NT2/D1 (cell line): ENCODE measurements at regions not wholly inside any gene's neighbourhood (a gene's known extent, or its start where the extent isn't known, plus 50 kb on each side); places are given as distances from the start of the nearest gene placed in this dataset.

Experiments used
- DNase-seq: peaks from one replicate; pipeline ENCODE4 v3.0.0-alpha.2; 2011; ENCODE audit warnings: low read depth, low spot score
- H3K27me3 ChIP-seq: 2 replicates; pipeline ENCODE4 v1.6.0; 2011; ENCODE audit warnings: mild to moderate bottlenecking; ENCODE audit not compliant: insufficient read length, insufficient read depth
- H3K36me3 ChIP-seq: 2 replicates; pipeline ENCODE4 v1.6.1; 2011; ENCODE audit warnings: mild to moderate bottlenecking, low read length, mixed read lengths; ENCODE audit not compliant: insufficient read depth, insufficient read length
- H3K4me1 ChIP-seq: 2 replicates; pipeline ENCODE4 v1.5.1; 2011; ENCODE audit not compliant: insufficient read depth, insufficient read length
- H3K4me3 ChIP-seq: 2 replicates; pipeline ENCODE4 v1.5.1; 2011; ENCODE audit warnings: low read depth; ENCODE audit not compliant: insufficient read length
- H3K9ac ChIP-seq: 2 replicates; pipeline ENCODE4 v1.6.0; 2011; ENCODE audit warnings: low read depth; ENCODE audit not compliant: insufficient read length
- H3K9me3 ChIP-seq: 2 replicates; pipeline ENCODE4 v1.5.1; 2011; ENCODE audit warnings: mild to moderate bottlenecking, low read length; ENCODE audit not compliant: insufficient read depth
- SUZ12 ChIP-seq: IDR thresholded peaks from 2 replicates; pipeline ENCODE4 v1.6.1; 2011; ENCODE audit not compliant: insufficient read length, insufficient read depth; ENCODE audit errors: extremely low read depth
- YY1 ChIP-seq: IDR thresholded peaks from 2 replicates; pipeline ENCODE4 v1.6.1; 2011; ENCODE audit not compliant: insufficient read length, insufficient read depth
- ZNF274 ChIP-seq: IDR thresholded peaks from 2 replicates; pipeline ENCODE4 v1.6.1; 2011; ENCODE audit warnings: mild to moderate bottlenecking, low read depth, low read length

GRCh38 chr2:71933467-71934319 lies 214.0 kb downstream of the CYP26B1 start:
- TF ChIP-seq YY1 (no peak), SUZ12 (no peak), ZNF274 (no peak)
- H3K4me3 ChIP-seq, result no peak overlapping the region
- no peaks in the 10 kb centered on the region for H3K27me3 ChIP-seq
- no peak for DNase-seq
- no peak overlapping the region for H3K9ac ChIP-seq
- H3K4me1 ChIP-seq, result peaks cover 2% of the 10 kb centered on the region
- H3K36me3 ChIP-seq, result no peaks in the 10 kb centered on the region
- no peaks in the 10 kb centered on the region for H3K9me3 ChIP-seq

- TF ChIP-seq YY1, result no peak
- no peak for TF ChIP-seq ZNF274
- TF ChIP-seq SUZ12, result no peak
- no peak for DNase-seq
- H3K9me3 ChIP-seq, result no peaks in the 10 kb centered on the region
- no peaks in the 10 kb centered on the region for H3K36me3 ChIP-seq
- H3K4me3 ChIP-seq, result no peak overlapping the region
- peaks cover 2% of the 10 kb centered on the region for H3K4me1 ChIP-seq
- H3K9ac ChIP-seq, result no peak overlapping the region
- H3K27me3 ChIP-seq, result no peaks in the 10 kb centered on the region
These were observed 214.7 kb downstream of the CYP26B1 start for GRCh38 chr2:71932780-71933466.

GRCh38 chr2:71932037-71932779 lies 215.5 kb downstream of the CYP26B1 start:
- Histone ChIP-seq H3K36me3 (no peaks in the 10 kb centered on the region), H3K27me3 (no peaks in the 10 kb centered on the region), H3K9me3 (no peaks in the 10 kb centered on the region), H3K9ac (no peak overlapping the region), H3K4me1 (peaks cover 2% of the 10 kb centered on the region), H3K4me3 (no peak overlapping the region)
- TF ChIP-seq YY1, result no peak
- DNase-seq, result no peak

- TF ChIP-seq ZNF274 (no peak), SUZ12 (no peak)
- Histone ChIP-seq H3K9me3 (no peaks in the 10 kb centered on the region), H3K4me3 (no peak overlapping the region), H3K4me1 (peaks cover 5% of the 10 kb centered on the region), H3K27me3 (no peaks in the 10 kb centered on the region), H3K9ac (no peak overlapping the region), H3K36me3 (no peaks in the 10 kb centered on the region)
- no peak for DNase-seq
These were observed 217.5 kb downstream of the CYP26B1 start for GRCh38 chr2:71930049-71930681.

- H3K36me3 ChIP-seq, result no peaks in the 10 kb centered on the region
- no peaks in the 10 kb centered on the region for H3K9me3 ChIP-seq
- TF ChIP-seq YY1, result no peak
- TF ChIP-seq SUZ12, result no peak
- TF ChIP-seq ZNF274, result no peak
- peaks cover 3% of the 10 kb centered on the region for H3K4me1 ChIP-seq
- DNase-seq, result no peak
- H3K27me3 ChIP-seq, result no peaks in the 10 kb centered on the region
- no peak overlapping the region for H3K9ac ChIP-seq
- H3K4me3 ChIP-seq, result no peak overlapping the region
These were observed 218.2 kb downstream of the CYP26B1 start for GRCh38 chr2:71929482-71929772.

GRCh38 chr2:71928734-71929481 lies 218.8 kb downstream of the CYP26B1 start:
- Histone ChIP-seq H3K9me3 (no peaks in the 10 kb centered on the region), H3K27me3 (no peaks in the 10 kb centered on the region), H3K4me3 (no peak overlapping the region), H3K9ac (no peak overlapping the region), H3K36me3 (no peaks in the 10 kb centered on the region), H3K4me1 (peaks cover 3% of the 10 kb centered on the region)
- DNase-seq, result no peak
- TF ChIP-seq SUZ12 (no peak), ZNF274 (no peak), YY1 (no peak)
